GM18858 (cell line): ENCODE measurements at regions not wholly inside any gene's neighbourhood (a gene's known extent, or its start where the extent isn't known, plus 50 kb on each side); places are given as distances from the start of the nearest gene placed in this dataset.

Source experiments
- ATAC-seq: cut with Tn5 transposase; IDR thresholded peaks from one replicate; pipeline ENCODE4 v1.9.1; 2021; ENCODE audit not compliant: unreplicated experiment

DNA sequence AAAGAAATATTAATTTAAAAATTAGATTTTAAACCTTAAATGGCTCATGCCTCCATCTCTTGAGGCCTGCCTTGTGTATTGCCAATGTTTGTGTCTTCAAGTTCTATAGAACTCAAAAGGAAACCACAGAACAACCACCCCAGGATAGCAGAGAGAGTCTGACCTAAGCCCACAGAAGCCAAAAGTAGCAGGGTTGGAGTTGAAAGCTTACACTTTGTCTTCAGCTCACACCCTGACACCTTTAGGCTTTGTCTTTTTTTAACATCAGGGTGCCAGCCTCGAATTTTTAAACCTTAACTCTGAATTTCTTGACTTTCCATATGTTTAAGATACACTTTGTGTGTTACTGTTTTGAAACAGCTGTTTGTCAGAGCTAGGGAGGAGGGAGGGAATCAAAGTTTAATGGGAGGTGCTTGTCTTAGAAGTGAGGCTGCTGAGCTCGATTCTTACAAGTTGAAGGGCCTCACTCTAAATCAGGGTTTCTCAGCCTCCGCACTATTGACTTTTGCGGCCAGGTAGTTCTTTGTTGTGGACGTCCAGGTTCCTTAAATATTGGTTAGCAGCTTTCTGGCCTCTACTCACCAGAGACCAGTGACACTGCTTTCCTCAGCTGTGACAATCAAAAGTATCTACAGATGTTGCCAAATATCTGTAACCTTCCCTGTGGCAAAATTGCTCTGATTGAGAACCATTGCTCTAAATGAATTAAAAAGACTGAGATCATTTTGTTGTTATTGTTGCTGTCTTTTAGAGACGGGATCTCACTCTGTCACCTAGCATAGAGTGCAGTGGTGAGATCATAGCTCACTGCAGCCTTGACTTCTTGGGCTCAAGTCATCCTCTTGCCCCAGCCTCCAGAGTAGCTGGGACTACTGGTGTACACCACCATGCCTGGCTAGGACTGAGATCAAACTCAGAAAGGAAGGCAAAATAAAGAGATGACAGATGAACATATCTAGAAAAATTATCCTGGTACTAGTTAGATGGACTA lies 139.2 kb upstream of the EOMES start:
- no peak for ATAC-seq

DNA sequence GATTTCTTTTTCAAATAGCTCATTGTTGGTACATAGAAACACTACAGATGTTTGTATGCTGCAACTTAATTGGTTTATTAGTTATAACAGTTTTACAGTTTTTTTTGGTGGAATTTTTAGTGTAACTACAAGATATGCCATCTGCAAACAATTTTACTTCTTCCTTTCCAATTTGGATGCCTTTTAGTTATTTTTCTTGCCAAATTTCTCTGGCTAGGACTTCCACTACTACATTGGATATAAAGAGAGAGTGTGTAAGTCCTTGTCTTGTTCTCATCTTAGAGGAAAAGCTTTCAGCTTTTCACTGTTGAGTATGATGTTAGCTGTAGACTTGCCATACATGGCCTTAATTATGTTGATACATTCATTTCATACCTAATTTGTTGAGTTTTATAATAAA lies 143.6 kb upstream of the EOMES start:
- no peak for ATAC-seq

DNA sequence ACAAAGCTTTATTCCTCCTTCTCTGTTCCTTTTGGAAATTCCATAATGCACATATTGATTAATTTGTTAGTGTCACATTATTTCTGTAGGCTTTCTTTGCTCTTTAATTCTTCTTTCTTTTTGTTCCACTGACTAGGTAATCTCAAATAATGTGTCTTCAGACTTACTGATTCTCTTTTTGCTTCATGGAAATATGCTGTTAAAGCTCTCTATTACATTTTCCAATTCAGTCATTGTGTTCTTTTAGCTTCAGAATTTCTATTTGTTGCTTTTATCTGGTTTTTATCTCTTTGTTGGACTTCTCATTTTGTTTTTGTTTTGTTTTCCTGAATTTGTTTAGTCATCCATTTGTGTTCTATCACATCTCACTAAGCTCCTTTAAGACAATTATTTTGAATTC lies 147.0 kb upstream of the EOMES start:
- ATAC-seq: no peak

DNA sequence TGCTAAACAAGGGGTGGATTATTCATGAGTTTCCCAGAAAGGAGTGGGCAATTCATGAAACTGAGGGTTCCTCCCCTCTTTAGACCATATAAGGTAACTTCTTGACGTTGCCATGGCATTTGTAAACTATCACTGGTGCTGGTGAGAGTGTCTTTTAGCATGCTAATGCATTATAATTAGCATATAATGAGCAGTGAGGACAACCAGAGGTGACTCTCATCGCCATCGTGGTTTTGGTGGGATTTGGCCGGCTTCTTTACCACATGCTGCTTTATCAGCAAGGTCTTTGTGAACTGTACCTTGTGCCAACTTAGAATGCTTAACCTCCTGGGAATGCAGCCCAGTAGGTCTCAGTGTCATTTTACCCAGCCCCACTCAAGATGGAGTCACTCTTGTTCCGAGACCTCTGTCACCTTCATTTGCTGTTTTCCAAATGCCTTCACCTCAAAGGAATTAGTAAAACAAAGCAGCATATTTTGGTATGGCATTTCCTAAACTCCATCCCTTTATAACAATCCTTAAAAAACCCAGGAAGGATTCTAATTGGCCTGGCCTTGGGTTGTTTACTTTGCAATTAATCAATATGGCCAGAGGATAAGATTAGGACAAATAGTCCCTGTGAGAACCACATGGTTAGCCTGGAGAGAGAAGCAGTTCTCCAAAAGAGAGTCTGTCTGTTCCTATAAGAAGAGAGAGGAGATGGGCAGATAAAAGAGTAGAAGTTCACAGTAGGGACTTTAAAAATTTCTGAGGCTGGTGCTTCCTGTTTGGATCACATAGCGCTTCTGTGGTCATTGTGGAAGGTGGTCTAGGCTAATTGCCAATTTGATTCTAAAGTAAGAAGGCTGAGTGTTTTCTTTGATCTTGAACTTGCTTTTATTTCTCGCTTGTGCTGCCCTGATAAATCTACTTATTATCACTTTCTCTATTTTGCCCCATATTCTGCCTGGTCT lies 155.2 kb upstream of the EOMES start:
- no peak for ATAC-seq

DNA sequence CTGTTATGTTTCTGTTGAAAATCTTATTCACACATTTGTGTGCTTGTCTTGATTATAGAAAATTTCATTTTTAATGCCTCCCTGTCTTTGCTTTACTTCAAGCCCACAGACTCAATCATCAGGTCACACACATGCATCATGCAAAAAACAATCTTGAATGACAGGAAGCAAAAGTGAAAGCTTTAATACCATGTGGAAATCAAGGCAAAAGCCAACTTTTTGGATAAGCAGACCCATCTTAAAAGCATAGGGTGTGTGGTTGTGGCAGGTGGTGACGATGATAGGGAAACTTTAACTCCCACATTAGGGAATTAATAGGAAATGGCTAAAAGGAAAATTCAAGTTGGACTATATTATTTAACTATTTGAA lies 155.9 kb upstream of the EOMES start:
- no peak for ATAC-seq

DNA sequence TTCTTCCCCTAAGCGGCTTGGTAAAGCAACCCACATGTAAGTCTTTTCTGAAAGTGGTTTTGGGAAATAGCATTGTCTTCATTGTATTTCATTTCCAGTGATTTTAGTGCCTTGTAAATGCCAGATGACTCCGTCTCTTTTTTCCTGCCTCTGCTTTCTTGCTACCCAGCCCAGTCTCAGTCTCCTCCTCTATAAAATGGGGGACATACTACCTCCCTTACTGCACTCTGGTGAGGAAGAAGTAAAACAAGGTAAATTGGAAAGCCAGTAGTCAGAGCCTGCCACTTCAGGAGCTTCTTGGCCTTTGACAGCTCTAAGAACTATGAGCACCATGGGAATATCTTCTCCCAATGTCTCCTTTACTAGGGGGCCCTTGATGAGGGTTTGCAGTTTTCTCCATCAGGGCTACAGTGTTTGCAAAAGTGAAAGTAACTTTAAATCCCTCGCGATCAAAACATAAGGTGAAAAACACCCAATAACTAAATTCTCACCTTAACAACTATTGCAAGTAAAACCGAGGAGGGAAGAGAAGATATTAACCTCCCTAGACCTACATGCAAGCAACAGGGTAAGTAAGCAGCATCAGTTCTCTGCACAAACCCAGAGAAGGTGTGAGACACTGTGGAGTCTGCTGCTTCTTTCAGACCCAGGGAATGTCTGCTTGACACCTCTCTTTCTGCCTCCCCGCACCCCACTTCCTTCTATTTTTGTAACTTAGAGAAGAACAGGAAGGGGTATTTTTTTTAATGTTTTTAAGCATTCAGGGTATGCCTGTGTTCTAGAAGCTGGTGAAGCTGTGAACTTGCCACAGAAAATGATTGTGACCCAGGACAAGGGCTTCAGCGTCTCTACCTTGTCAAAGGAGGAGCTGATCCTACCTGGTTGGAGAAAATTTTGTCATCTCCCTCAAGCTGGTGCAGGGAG lies 159.1 kb upstream of the EOMES start:
- ATAC-seq: no peak

DNA sequence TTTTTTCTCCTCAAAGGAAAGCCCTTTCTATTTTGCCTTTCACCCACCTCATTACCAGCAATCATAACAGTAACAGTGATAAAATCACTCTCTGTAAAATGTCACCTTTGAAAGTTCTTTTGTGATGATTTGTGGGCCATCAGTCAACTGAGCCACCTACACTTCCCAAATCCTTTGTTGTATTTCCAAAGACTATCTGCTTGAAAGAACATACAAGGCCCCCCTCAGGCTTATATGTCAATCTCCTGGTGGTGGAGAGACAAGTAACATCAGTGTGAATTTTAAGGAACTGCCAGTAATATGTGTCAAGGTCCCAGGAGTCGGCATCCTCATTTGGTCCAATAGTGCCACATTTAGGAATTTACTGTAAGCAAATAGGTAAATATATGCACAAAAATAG lies 161.1 kb upstream of the EOMES start:
- no peak for ATAC-seq

DNA sequence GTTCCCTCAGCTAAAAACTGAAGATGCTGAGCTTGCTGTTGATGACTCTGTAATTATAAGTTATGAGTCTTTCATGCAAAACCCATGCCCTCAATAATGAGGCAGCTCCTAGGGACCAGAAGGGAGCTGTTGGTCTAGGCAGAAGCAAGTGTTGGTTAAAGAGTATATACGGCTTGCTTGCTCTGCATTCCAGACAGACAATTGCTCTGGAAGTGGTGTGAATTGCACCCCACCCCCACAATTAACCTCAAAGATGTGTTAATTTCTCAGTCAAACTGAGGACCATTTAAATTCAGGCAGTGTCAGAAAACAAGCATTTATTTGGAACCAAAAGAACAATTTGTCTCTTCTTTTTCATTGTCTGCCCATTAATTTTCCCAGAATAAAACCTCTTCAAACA lies 163.5 kb upstream of the EOMES start:
- no peak for ATAC-seq

DNA sequence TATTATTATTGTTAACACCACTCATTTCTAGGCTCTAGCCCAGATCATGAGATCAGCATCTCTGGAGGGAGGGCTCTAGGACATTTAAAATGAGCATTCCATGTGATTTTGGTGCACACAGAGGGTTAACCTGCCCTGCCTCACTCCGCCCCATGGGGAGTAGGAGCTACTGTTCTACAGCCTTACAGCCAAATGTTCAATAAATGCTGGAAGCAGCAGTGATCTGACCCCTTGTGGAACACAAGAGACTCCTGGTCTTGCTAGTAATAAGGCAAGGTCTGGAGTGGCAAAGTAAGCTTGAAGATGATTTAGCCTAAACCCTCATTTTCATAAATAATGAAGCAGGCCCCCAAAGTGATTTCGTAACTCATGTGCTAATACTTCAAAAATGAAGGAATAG lies 166.4 kb upstream of the EOMES start:
- ATAC-seq: no peak

DNA sequence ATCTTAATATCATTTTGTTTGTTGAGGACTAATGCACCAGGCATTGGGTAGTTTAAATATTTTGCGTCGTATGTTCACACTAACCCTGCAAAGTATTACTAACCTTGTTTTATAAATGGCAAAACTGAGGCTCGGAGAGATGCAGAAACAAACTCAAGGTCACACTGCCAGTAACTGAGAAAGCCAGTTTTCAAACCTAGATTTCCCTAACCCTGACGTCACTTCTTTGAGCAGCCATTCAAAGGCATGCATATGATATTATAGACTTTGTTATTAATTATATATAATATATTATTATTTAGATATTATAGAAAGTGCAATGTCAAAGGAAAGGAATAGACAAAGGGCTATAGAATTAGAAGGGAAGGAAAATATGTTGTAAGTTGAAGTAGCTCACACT lies 167.6 kb upstream of the EOMES start:
- no peak for ATAC-seq

DNA sequence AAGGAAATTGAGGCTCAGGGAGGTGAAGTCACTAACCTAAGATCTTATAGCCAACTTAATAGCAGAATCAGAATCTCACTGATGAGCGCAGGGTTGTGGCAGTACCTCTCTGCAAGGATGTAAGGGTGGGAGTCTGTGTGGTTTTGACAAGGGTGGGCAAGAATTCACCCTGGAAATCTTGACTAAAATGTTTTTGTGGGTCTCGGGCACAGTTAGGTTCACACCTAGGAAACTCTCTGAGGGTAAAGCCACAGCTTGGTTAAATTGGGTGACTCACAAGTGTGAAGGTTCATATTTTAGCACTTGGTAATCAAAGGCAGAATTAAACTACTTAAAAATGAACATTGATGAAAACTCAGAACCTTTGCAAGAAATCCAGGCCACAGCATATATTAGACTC lies 178.2 kb upstream of the EOMES start:
- no peak for ATAC-seq

DNA sequence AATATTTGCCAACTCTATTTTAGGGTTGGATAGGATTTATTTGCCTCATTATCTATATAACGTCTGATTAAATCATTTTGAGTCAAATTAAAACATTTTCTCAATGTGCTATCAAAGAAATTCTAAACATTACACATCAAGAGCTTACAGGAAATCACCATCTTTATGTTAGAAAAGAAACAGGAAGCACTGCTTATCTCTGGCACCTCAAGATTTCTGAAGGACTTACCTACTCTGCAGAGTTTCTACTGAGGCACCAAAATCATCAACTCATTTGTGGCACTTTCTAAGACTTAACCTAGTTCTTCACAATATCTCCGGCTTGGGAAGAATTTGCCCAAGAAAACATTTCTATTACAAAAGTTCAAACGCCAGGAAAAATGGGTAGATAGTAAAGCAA lies 181.3 kb upstream of the EOMES start:
- ATAC-seq: no peak

DNA sequence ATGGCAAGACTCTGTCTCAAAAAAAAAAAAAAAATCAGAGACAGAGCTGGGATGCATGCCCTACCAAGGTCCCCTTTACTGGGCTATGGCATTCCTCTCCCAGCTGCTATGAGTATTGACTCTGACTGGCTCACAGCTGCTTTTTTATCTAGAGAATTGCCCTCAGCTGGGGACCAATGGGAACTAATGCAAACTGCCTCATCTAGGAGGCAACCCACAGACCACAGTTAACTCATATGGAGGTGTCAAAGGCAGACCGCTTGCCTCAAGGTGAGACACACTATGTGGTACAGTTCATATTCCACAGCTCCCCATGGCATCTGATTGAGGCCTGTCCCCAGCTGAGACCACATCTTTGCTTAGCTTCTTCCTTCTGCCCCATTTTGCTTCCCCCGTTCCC lies 183.5 kb upstream of the EOMES start:
- no peak for ATAC-seq

DNA sequence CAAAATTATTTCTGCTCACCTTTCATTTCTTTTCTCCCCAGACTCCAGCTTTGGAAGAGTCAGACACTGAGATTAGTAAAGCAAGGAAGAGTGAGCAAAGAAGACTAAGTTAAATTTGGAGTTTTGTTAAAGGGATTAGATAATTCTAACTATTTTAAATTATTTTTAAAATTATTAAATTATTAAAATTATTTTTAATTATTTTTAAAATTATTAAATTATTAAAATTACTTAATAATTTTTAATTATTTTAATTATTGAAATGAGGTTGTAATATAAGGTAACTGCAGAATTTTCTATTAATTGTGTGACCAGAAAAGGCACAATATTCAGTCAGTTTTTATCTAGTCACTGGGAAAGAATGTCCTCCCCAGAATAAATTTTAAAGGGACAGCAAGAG lies 185.0 kb upstream of the EOMES start:
- no peak for ATAC-seq

DNA sequence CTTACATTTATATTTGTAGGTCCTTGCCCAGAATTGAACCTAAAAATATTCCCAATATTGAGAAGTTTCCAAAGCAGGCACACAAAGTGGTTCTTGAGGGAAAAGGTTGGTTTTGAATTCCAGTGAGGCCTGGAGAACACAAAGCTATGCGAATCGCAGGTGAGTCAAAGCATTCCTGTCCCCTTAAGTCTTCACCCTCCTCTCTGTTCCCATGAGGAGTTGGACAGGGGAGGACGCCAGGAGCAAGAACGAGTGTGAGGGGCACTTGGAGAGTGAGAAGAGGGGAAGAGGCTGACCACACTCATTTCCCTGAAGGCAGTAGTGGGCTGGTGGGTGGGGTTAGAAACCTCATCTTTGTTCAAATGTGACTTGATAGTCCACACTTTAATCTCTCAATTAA lies 185.8 kb upstream of the EOMES start:
- ATAC-seq: no peak

DNA sequence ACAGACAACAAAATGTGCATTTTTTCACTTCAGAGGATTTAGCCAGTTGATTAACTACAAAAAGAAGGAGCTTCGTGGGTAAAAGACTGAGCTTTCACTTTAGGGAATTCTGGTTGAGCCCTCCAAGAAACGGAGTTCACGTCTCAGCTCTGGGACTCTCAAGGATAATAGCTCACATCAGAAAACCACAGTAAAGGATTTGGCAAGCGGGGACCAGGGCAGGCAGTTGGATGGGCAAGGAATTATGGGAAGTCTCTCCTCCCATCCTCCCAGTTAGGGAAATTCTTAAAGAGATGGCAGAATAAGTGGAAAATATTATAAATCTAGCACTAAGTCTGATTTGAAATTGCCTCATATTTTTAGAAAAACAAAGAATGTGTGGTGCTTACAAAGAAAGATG lies 188.3 kb upstream of the EOMES start:
- no peak for ATAC-seq

DNA sequence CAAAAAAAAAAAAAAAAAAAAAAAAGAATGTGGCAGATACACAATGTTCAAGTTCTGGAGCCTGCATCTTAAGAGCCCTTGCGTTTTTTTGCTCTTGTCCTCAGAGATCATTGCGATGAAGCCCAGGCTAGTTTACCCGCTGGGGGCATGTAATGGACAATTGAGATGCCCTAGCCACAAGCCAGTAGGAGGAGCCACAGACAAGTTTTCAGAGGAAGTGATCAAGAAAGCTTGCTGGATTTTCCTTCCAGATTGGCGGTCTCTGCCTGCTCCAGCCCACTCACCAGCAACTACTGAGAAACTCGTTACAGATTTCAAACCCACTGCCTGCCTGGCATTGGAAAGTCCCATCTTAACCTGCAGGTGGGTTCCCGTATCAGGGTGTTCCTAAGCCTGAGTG lies 192.1 kb upstream of the EOMES start:
- ATAC-seq: no peak

DNA sequence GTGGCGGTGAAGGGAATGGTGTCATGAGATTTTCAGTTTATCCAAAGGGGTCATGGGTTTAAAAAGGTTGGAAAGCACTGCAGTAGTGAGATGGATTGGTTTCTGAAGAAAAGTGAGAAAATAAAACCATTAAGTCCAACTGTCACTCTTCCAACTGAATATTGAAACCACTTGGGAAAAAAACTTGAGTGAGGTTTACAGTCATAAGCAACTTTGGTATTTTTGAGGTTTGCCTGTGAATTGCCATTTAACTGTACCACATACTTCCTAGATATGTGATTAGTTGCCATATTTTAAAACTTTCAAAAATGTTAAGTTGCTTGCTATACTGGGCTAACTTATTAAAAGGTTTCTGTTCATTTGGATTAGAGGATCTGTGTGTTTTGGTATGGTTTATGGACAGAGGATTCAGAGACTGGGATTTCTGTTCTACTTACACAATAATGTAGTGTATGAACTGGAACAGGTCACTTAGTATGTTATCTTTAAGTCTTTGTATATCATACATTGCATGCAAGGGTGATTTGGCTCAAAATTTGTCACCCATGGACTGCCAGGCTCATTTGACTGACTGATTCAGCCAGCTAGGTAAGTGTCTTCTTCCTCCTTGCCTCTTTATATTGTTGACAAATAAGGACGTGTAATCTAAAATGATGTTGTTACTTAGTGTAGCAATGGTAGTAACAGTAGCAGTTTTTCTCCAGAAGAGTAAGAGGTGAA lies 201.4 kb upstream of the EOMES start:
- ATAC-seq: no peak

DNA sequence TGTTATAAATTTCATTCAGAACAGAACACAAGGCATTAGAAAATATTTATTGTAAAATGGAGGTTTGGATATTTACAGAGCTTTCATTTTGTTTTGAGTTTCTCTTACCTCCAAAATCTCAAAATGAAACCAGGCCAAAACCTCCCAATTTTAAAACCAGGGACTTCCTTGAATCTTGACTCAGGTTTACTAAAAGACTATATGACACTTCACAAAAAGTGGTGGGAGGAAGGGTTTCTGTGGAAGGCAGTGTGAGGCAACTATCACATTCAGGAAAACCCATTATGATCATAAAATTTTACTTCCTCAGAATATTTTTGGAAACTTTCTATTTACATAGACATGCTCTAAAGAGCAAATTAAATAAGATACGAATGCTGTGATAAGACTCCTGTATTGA lies 205.8 kb upstream of the EOMES start:
- no peak for ATAC-seq

DNA sequence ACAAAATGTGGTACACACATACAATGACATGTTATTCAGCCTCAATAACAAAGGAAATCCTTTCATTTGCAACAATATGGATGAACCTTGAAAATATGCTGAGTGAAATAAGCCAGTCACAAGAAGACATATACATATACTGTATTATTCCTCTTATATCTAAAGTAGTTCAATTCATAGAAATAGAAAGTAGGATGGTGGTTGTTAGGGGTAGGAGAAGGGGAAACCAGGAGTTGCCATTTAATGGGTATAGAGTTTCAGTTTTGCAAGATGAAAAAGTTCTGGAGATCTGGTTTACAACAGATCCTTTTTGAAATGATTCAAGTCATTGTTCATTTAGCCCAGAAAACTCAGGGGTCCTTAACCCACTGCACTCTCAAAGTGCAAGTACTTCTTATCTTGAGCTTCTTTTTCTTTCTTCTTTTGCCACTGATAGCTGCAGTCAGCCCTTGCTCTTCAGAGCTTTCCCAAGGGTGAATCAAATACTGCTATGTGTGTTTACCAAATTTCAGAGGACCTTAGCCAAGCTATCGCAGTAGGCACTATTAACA lies 208.0 kb upstream of the EOMES start:
- no peak for ATAC-seq
